SK-MEL-5 (cell line): ENCODE measurements at regions not wholly inside any gene's neighbourhood (a gene's known extent, or its start where the extent isn't known, plus 50 kb on each side); places are given as distances from the start of the nearest gene placed in this dataset.
"Not testable (repeated sequence)": the region's sequence is repeated elsewhere in the genome, so short reads cannot be mapped to it uniquely, and the experiment has no call there.

Experiments
- DNase-seq: peaks from one replicate; pipeline ENCODE4 v3.0.0-alpha.2; 2016; ENCODE audit warnings: low read depth, low spot score
- in situ Hi-C: cut with HindIII; loops from 2 replicates; pipeline ENCODE4 v1.10.0; 2016; ENCODE audit warnings: low sequenced_read_pairs, high pct_unique_total_duplicates, low pct_unique_long_range_greater_than_20kb

DNA sequence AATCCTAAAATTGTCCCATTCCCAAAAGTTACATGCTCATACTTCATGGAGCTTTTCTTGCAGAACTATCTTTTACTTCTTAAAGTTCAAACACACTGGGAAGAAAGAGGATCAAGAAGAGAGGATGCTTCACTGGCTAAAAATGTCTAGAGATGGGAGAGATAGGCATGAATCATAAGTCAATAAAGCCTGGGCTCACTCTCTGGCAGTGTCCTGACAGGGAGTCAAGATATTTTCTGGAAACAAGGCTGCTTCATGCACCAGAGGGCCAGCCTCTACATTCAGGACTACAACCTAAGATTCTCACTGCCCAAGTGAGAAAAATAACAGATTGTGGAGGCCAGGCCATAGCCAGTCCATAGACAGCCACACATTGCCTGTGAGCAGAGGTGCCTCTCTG, 1358.4 kb downstream of the EFNA5 start:
- DNase-seq, result no peak
- in situ Hi-C loops, result no loop called here

DNA sequence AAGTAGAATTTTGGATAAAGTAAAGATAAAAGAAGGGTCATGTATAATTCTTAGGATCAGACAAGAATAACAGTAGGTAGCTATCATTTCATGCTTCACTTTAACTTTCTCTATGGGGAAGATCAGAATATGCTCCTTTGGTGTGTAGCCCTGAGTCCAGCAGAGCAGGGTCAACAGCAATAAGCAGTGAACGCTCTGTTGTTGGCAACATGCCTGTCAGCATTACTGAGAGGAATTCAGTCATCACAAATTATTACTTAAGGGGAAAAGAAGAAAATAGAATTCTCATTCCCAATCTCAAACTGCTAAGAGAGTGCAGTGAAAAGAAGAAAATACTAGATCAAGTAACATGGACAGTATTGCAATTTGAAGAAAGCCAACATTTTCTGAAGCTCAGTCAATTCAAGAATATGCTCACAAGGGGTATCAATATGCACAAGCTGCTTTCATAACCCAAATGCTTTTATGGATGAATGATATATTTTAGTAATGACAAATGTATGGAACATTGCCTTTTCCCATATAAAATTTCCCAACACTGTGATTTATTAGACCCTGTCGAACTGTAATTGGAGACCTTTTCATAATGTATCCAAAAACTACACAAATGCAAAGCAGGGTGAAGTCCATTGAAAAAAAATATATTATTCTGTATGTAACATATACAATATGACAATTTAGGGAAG, 1359.4 kb downstream of the EFNA5 start:
- in situ Hi-C loops, result no loop called here
- no peak for DNase-seq

DNA sequence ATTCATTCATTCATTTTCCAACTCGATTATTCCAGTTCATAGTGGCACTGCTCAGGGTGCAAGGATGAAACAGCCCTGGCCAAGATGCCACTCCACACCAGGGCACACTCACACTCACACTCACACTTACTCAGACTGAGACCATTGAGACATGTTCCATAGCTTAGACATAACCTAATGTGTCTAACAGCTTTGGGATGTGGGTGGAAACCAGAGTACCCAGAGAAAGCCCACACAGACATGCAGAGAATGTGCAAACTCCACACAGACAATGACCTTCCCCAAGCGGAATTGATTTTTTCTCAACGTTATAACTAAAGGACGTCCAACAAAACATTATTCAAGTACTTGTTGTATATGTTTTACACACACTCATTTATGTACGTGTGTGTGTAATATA, 1363.5 kb downstream of the EFNA5 start:
- in situ Hi-C loops, result no loop called here
- DNase-seq, result no peak

DNA sequence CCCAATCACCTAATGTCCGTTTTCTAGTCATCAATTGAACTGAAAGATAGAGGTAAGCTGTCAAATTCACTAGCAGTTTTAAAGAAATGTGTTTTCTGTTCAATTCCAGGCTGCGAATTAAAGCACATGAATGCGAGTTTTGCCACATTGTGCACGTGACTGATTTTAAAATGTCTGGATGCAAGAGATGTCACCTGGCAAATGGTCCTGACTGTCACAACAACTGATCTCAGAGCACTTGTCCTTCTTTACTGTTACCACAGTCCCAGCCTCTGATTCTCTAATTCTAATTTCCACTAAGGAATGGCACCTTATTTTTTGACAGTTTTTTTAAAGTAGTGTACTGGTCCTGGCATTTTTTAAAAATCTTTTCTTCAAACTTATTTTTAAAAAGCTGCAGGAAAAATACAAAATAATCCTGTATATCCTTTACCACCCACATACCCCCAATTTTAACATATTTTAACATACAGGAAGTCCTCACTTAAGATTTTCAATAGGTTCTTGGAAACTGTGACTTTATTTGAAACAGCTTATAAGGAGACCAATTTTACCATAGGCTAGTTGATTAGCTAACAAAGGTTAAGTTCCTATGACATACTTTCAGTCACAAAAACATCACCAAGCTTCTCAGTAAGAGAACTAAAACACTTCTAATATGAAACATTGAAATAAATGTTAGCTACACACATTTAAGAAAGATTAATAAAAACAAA, 1364.3 kb downstream of the EFNA5 start:
- in situ Hi-C loops, result no loop called here

DNA sequence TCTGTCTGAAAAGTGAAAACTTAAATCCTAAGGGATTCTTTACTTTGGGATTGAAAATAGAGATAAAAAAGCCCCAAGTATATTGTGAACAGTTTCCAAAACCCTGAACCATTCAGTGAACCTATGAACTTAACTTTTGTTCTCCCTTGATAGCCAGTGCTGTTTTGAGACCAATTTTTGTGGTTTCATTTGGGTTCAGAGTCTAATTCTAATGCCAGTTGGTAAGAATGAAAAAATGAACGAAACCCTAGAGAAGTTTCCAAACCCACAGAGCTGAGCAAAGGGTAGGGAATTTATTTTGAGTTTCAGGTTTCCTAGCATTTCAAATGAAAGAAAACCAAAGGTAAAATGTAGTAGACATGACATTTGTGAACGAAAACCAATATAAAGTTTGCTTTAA, 1366.8 kb downstream of the EFNA5 start:
- DNase-seq, result no peak
- in situ Hi-C loops, result no loop called here

More for the DNA sequence above, 1364.3 kb downstream of the EFNA5 start:
- no peak for DNase-seq

DNA sequence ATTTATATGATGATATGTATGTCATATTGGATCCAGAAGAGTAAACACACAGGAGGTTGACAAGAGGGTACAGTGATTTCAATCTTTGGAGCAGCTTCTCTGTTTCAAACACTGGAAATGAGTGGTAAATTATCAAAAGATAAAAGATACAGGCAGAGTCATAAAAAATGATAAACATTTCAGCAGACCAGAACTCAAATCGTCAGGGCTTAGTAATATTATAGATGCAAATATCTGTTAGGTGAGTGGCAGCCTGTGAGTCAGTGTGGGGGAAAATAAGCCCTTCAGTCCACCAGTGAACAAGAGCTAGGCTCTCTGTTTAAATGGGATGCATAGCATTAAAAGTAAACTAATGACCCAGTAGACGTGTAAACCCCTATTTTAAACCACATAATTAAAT, 1378.1 kb downstream of the EFNA5 start:
- DNase-seq, result no peak
- in situ Hi-C loops, result no loop called here

DNA sequence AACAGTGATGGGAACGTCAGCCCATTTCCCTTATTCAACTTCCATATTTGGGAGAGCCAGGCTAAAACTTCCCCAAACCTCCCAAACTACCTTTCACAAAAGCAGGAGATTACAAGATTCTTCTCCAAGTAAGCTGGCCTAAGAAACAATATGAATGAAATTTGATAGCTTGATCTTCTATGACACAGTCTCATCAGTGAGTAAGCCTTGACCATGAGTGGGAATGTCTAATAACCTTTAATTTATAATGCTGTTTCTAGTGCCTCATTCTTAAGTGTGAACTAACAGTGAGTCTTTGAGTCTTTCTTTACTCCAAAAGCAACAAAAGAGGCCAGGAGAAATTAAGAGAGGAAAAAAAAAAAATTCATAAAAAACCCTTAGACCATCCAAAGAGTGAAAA, 1379.9 kb downstream of the EFNA5 start:
- in situ Hi-C loops, result no loop called here
- no peak for DNase-seq

DNA sequence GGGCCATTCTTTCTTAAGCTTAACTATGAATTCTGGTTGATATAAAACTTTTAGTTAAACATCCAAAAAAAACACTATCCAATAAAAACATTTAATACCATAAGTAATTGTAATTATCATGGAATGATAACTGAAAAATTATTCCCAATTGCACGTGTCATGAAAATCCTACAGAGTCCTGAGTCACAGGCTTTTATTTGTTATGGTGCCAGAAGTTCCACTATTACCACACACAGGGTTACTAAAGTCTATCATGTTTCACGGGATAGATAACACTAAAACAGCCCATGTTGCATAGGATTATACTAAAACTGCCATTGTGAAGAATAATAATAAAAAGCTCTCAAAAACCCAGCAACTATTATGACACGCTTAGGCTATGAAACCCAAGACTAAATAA, 1381.8 kb downstream of the EFNA5 start:
- no peak for DNase-seq
- in situ Hi-C loops, result no loop called here

DNA sequence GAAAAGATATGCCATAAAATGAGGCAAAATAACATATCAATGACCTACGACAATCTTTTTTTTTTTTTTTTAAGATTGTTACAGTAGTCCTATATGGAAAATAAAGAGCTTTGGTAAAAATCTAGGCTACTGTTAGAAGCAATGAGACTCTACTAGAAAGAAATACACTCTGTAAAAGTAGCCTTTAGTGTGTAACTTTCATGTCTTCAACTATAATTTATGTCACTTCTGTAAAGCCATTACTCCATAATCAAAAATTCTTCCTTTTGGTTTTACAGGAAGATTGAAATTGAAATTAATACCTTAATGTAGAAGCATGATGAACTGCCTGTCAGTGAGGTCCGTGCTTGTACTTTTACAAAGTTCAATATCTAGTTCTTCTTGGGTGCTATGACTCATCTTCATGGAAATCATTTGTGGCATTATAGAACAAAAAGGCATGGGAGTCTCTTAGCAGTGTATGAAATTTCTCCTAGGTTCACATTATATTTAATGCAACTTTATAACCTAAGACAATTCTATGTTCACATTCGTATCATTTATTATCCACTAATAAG, 1393.1 kb downstream of the EFNA5 start:
- in situ Hi-C loops, result no loop called here
- no peak for DNase-seq

DNA sequence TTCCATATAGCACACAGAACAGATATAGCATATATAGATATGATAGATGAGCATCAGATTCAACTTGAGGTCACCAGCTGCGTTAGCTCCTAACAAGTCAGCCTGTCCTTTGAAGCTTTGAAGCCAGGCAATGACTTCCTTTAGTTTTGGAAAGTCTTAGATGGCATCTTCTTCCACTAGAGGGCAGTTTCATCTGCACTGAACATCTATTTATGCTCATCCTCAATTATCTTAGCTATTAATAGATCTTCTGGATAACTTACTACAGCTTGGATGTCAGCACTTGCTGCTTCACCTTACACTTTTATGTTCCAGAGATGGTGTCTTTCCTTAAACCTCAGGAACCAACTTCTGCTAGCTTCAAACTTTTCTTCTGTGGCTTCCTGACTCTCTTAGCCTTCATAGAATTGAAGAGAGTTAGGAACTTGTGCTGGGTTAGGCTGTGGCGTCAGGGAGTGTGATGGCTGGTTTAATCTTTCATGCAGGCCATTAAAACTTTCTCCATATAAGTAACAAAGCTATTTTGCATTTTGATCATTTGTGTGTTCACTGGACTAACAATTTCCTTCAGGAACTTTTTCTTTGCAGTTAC, 1401.4 kb downstream of the EFNA5 start:
- in situ Hi-C loops, result no loop called here
- peak; percentile 77 for DNase-seq

DNA sequence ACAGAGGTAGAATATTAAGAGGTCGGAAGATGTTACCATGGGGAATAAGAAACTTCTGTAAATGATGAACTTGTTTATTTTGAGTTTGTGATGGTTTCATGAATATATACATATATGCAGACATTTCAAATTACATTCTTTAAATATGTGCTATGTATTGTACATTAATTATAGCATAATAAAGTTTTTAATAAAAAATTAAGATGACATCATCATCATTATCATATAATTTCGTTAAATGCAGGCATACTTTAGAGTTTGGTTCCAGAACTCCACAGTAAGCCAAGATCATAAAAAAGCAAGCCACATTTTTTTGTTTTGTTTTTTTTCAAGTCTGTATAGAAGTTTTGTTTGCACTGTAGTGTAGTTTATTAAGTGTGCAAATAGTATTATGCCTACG, 1403.5 kb downstream of the EFNA5 start:
- in situ Hi-C loops, result no loop called here
- DNase-seq, result no peak

DNA sequence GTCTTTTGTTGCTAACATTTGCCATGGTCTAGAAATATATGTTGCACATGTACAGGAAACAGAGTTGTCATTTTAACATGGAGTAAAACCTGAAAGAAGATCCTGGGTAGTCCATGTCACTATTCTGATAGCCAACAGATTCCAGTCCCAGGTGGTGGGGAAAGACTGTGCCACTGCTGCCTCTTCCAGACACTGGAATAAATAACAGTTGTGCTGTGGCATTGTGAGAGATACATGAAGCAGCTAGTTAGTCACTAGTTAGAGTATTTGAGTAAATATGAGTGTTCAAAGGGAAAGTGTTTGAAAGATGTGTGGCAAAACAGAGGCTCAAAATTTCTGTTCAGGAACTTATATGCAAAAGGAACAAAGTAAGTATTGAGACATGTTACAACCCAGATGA, 1408.3 kb downstream of the EFNA5 start:
- DNase-seq, result no peak
- in situ Hi-C loops, result no loop called here

DNA sequence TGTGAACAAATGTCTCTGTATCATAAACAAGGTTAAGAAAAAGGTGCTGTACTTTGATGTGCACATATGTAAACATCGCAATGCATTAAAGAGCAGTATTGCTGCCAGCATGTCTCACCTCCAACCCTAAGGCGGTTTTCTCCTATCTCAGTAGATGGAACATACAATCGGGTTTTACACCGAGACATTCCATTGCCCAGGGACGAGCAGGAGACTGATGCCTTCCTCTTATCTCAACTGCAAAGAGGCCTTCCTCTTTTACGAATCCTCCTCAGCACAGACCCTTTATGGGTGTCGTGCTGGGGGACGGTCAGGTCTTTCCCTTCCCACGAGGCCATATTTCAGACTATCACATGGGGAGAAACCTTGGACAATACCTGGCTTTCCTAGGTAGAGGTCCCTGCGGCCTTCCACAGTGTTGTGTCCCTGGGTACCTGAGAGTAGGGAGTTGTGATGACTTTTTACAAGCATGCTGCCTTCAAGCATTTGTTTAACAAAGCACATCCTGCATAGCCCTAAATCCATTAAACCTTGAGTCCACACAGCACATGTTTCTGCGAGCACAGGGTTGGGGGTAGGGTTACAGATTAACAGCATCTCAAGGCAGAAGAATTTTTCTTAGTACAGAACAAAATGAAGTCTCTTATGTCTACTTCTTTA, 1411.2 kb downstream of the EFNA5 start:
- DNase-seq, in situ Hi-C loops: not testable (repeated sequence)

DNA sequence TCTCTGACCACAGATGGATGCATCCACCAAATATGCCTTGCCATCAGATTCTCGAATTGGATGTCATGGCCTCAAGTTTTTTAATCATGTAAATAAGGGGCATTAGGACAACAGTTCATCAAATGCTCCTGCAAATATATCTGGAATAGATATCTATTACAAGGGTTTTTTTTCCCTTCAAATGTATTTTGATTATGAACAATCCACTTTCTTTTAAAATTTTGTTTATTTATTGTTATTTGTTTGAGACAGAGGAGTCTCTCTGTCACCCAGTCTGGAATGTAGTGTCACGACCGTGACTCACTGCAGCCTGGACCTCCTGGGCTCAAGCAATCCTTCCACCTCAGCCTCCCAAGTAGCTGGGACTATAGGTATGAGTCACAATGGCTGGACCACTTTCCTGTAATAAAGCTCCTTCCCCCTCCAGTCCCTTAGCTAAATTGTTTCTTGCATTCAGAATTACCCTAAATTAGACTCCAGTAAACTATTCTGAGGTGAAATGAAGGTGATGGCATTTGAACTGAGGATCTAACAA, 1412.1 kb downstream of the EFNA5 start:
- in situ Hi-C loops, result no loop called here
- DNase-seq, result no peak

DNA sequence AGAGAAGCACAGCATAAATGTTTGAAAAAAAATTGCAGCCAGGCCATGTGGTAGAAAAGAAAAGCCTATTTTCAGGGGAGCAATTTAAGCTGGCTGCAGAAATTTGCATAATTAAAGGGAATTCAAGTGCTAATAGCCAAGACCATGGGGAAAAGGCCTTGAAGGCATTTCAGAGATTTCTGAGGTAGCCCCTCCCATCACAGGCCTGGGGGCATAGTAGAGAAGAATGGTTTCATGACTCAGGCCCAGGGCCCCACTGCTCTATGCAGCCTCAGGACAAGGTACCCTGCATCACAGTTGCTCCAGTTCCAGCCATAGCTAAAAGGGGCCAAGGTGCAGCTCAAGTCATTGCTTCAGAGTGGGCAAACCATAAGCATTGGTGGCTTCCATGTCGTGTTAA, 1416.0 kb downstream of the EFNA5 start:
- DNase-seq, result no peak
- in situ Hi-C loops, result no loop called here

DNA sequence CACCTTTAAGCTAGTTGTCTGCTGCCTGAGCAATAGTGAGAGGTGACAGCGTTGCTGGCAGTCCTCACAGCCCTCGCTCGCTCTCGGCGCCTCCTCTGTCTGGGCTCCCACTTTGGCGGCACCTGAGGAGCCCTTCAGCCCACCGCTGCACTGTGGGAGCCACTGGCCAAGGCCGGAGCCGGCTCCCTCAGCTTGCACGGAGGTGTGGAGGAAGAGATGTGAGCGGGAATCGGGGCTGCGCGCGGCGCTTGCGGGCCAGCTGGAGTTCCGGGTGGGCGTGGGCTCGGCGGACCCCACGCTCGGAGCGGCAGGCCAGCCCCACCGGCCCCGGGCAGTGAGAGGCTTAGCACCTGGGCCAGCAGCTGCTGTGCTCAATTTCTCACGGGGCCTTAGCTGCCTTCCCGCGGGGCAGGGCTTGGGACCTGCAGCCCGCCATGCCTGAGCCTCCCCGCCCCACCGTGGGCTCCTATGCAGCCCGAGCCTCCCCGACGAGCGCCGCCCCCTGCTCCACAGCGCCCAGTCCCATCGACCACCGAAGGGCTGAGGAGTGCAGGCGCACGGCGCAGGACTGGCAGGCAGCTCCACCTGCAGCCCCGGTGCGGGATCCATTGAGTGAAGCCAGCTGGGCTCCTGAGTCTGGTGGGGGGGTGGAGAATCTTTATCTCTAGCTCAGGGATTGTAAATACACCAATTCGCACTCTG, 1424.5 kb downstream of the EFNA5 start:
- DNase-seq, in situ Hi-C loops: not testable (repeated sequence)

DNA sequence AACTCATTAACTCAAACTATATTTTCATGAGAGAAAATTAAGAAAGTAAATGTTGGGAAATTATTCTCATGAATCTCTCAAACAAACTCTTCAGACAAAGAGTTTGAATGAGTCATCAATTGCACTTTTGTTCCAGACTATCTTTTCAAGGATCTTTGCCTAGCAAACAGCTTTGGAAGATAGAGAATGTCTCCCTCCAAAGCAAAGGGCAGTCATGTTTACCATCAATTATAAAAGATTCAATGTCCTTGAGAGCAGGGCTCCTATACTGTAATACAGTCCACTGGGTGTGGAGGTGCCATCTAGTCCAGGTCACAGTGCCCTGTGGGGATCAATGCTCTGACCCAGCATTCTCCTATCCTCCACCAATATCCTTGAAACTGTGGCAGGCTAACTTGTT, 1429.3 kb downstream of the EFNA5 start:
- DNase-seq, result no peak
- in situ Hi-C loops, result no loop called here
